ENCODE measurements at regions not wholly inside any gene's neighbourhood (a gene's known extent, or its start where the extent isn't known, plus 50 kb on each side); places are given as distances from the start of the nearest gene placed in this dataset.

DNA sequence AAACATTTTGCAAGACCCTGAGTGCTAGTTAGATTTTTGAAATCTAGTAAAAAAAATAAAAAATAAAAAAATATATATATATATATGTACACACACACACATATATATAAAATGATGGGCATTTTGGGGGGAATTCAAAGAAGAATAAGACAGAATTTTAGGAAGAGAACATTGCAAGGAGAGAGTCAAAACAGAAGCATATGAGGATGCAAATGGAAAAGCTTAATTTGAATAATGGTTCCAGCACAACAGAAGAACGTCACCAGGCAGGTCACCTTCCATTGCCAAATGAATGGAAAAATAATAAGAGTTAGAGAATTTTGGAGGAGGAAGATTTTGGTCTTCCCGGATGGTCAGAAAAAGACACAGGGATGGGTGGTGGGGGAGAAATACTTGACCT, 1097.2 kb downstream of the BCL11A start:
- TF ChIP-seq GATA3 (IDR thresholded peaks at IDR 0.05; ENCODE audit: low read depth, low read length) (no peak), GATA2 (IDR thresholded peaks at IDR 0.05; ENCODE audit: low read depth, low read length) (no peak)
